Ishikawa (cell line): ENCODE measurements at regions not wholly inside any gene's neighbourhood (a gene's known extent, or its start where the extent isn't known, plus 50 kb on each side); places are given as distances from the start of the nearest gene placed in this dataset.

ENCODE experiments used
- EGR1 ChIP-seq: IDR thresholded peaks from 2 replicates; pipeline ENCODE4 v1.6.1; 2012
- EP300 ChIP-seq: IDR thresholded peaks from 2 replicates; pipeline ENCODE4 v1.6.1; 2012; ENCODE audit warnings: borderline replicate concordance
- YY1 ChIP-seq: IDR thresholded peaks from 2 replicates; pipeline ENCODE4 v1.6.1; 2012; ENCODE audit warnings: low read depth
- TF ChIP-seq, protein P1 (sequence below): IDR thresholded peaks from 2 replicates; pipeline ENCODE4 v1.6.1; 2012

DNA sequence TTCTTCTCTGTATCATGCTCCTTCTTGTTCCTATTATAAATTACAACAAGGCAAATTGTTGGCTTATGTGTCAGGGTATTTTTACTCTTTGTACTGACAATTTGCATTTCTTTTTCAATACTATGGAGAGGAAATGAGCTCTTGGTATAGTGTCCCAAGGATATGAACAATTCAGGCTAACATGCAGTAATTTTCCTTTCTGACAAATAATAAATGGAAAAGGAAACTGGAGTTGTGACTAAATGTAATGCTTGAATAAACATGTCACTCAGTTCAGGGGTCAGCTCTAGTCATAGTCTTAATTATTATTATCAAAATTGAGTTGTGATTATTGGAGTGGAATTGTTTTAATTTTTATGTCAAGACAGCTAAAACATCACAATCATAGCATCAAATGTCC is 256.0 kb upstream of the ZPLD1 start:
- TF ChIP-seq, protein P1, sequence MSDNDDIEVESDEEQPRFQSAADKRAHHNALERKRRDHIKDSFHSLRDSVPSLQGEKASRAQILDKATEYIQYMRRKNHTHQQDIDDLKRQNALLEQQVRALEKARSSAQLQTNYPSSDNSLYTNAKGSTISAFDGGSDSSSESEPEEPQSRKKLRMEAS: no peak
- TF ChIP-seq EP300 (no peak), EGR1 (no peak), YY1 (no peak)
